OCI-LY1 (cell line): ENCODE measurements at regions not wholly inside any gene's neighbourhood (a gene's known extent, or its start where the extent isn't known, plus 50 kb on each side); places are given as distances from the start of the nearest gene placed in this dataset.

Source experiments
- CTCF ChIP-seq: fragments of 200-600 bp; sonication (generic), shearing (Covaris generic); IDR thresholded peaks from 2 replicates; pipeline ENCODE4 v1.5.1; 2017; ENCODE audit warnings: mild to moderate bottlenecking, antibody characterized with exemption, low read length, moderate library complexity, mixed read lengths
- EZH2 ChIP-seq: fragments of 200-600 bp; sonication (generic), shearing (Covaris generic); IDR thresholded peaks from 2 replicates; pipeline ENCODE4 v1.8.0; 2017; ENCODE audit warnings: borderline replicate concordance, mixed run types, mild to moderate bottlenecking, antibody characterized with exemption, low read length, moderate library complexity, mixed read lengths

- TF ChIP-seq CTCF (no peak), EZH2 (no peak)
Observed at GRCh38 chr22:48951836-48952235, 875.8 kb downstream of the BRD1 start.
